ENCODE measurements at regions not wholly inside any gene's neighbourhood (a gene's known extent, or its start where the extent isn't known, plus 50 kb on each side); places are given as distances from the start of the nearest gene placed in this dataset.
A peak's percentile ranks its signal among the peaks of the same experiment; 100 is the strongest.

- Histone ChIP-seq H3K27me3 (ENCODE audit: insufficient read depth, low read length, poor library complexity) (no peaks in the 10 kb centered on the region), H3K27ac (ENCODE audit: low read depth, low read length) (no peak overlapping the region), H3K4me2 (ENCODE audit: low read length) (no peak overlapping the region), H3K4me1 (ENCODE audit: control insufficient read depth, low read depth, low read length) (peaks cover 2% of the 10 kb centered on the region), H2BK5ac (ENCODE audit: low read length) (no peak overlapping the region), H3K23ac (ENCODE audit: low read length) (no peak overlapping the region), H3K18ac (ENCODE audit: low read length) (no peak overlapping the region), H3K4me3 (ENCODE audit: low read length) (no peak overlapping the region), H3K36me3 (ENCODE audit: control insufficient read depth, insufficient read depth, low read length) (no peaks in the 10 kb centered on the region), H2AK5ac (ENCODE audit: low read length) (no peak overlapping the region), H3K79me2 (ENCODE audit: control insufficient read depth, insufficient read depth, low read length) (no peaks in the 10 kb centered on the region), H2BK120ac (ENCODE audit: low read depth, low read length) (no peak overlapping the region), H4K5ac (ENCODE audit: low read length) (no peak overlapping the region), H3K4ac (ENCODE audit: low read depth, low read length) (no peak overlapping the region), H3K79me1 (ENCODE audit: low read length) (no peaks in the 10 kb centered on the region), H3K9ac (ENCODE audit: low read length) (no peak overlapping the region), H2BK15ac (replicated peaks; ENCODE audit: low read depth) (no peak overlapping the region), H3K56ac (ENCODE audit: low read length) (no peak overlapping the region), H4K8ac (ENCODE audit: low read depth, low read length) (no peak overlapping the region)
- no peak for DNase-seq
- no CpG with 5 or more reads among the region's 6 CpGs for WGBS (ENCODE audit: extremely low coverage, insufficient coverage, low lambda C conversion rate)
Observed at GRCh38 chr3:14331251-14331650, 71.2 kb upstream of the SLC6A6 start.

- Histone ChIP-seq H3K18ac (ENCODE audit: low read length) (no peak overlapping the region), H3K9ac (ENCODE audit: low read length) (no peak overlapping the region), H3K4ac (ENCODE audit: low read depth, low read length) (no peak overlapping the region), H3K56ac (ENCODE audit: low read length) (no peak overlapping the region), H4K5ac (ENCODE audit: low read length) (no peak overlapping the region), H4K8ac (ENCODE audit: low read depth, low read length) (no peak overlapping the region), H2AK5ac (ENCODE audit: low read length) (no peak overlapping the region), H3K4me1 (ENCODE audit: control insufficient read depth, low read depth, low read length) (peaks cover 2% of the 10 kb centered on the region), H2BK15ac (replicated peaks; ENCODE audit: low read depth) (no peak overlapping the region), H3K27me3 (ENCODE audit: insufficient read depth, low read length, poor library complexity) (no peaks in the 10 kb centered on the region), H3K23ac (ENCODE audit: low read length) (no peak overlapping the region), H3K4me3 (ENCODE audit: low read length) (no peak overlapping the region), H3K36me3 (ENCODE audit: control insufficient read depth, insufficient read depth, low read length) (no peaks in the 10 kb centered on the region), H2BK120ac (ENCODE audit: low read depth, low read length) (no peak overlapping the region), H2BK5ac (ENCODE audit: low read length) (no peak overlapping the region), H3K27ac (ENCODE audit: low read depth, low read length) (no peak overlapping the region), H3K79me2 (ENCODE audit: control insufficient read depth, insufficient read depth, low read length) (no peaks in the 10 kb centered on the region), H3K79me1 (ENCODE audit: low read length) (no peaks in the 10 kb centered on the region), H3K4me2 (ENCODE audit: low read length) (no peak overlapping the region)
- WGBS (ENCODE audit: extremely low coverage, insufficient coverage, low lambda C conversion rate) = no CpG with 5 or more reads among the region's 5 CpGs
- no peak for DNase-seq
Observed at GRCh38 chr3:14332392-14332791, 70.0 kb upstream of the SLC6A6 start.

- Histone ChIP-seq H3K79me1 (ENCODE audit: low read length) (no peaks in the 10 kb centered on the region), H3K4ac (ENCODE audit: low read depth, low read length) (no peak overlapping the region), H3K4me3 (ENCODE audit: low read length) (no peak overlapping the region), H3K36me3 (ENCODE audit: control insufficient read depth, insufficient read depth, low read length) (no peaks in the 10 kb centered on the region), H2BK5ac (ENCODE audit: low read length) (no peak overlapping the region), H3K27ac (ENCODE audit: low read depth, low read length) (no peak overlapping the region), H3K18ac (ENCODE audit: low read length) (no peak overlapping the region), H2BK15ac (replicated peaks; ENCODE audit: low read depth) (no peak overlapping the region), H3K23ac (ENCODE audit: low read length) (no peak overlapping the region), H3K79me2 (ENCODE audit: control insufficient read depth, insufficient read depth, low read length) (no peaks in the 10 kb centered on the region), H3K9ac (ENCODE audit: low read length) (no peak overlapping the region), H3K56ac (ENCODE audit: low read length) (no peak overlapping the region), H2BK120ac (ENCODE audit: low read depth, low read length) (no peak overlapping the region), H4K8ac (ENCODE audit: low read depth, low read length) (no peak overlapping the region), H3K4me1 (ENCODE audit: control insufficient read depth, low read depth, low read length) (peaks cover 2% of the 10 kb centered on the region), H3K27me3 (ENCODE audit: insufficient read depth, low read length, poor library complexity) (no peaks in the 10 kb centered on the region), H3K4me2 (ENCODE audit: low read length) (no peak overlapping the region), H2AK5ac (ENCODE audit: low read length) (no peak overlapping the region), H4K5ac (ENCODE audit: low read length) (no peak overlapping the region)
- no CpG with 5 or more reads among the region's 1 CpG for WGBS (ENCODE audit: extremely low coverage, insufficient coverage, low lambda C conversion rate)
- DNase-seq = no peak
Observed at GRCh38 chr3:14333215-14333614, 69.2 kb upstream of the SLC6A6 start.

- no peak overlapping the region for H2BK5ac ChIP-seq (ENCODE audit: low read length)
- H3K4ac ChIP-seq (ENCODE audit: low read depth, low read length) = no peak overlapping the region
- no peak overlapping the region for H4K8ac ChIP-seq (ENCODE audit: low read depth, low read length)
- no peak overlapping the region for H3K18ac ChIP-seq (ENCODE audit: low read length)
- H3K9ac ChIP-seq (ENCODE audit: low read length) = no peak overlapping the region
- no peaks in the 10 kb centered on the region for H3K79me2 ChIP-seq (ENCODE audit: control insufficient read depth, insufficient read depth, low read length)
- H2AK5ac ChIP-seq (ENCODE audit: low read length) = no peak overlapping the region
- no CpG with 5 or more reads among the region's 8 CpGs for WGBS (ENCODE audit: extremely low coverage, insufficient coverage, low lambda C conversion rate)
- no peak overlapping the region for H2BK15ac ChIP-seq (replicated peaks; ENCODE audit: low read depth)
- H2BK120ac ChIP-seq (ENCODE audit: low read depth, low read length) = no peak overlapping the region
- DNase-seq = no peak
- no peak overlapping the region for H3K4me3 ChIP-seq (ENCODE audit: low read length)
- no peak overlapping the region for H3K4me2 ChIP-seq (ENCODE audit: low read length)
- H4K5ac ChIP-seq (ENCODE audit: low read length) = no peak overlapping the region
- H3K79me1 ChIP-seq (ENCODE audit: low read length) = no peaks in the 10 kb centered on the region
- H3K23ac ChIP-seq (ENCODE audit: low read length) = no peak overlapping the region
- H3K27me3 ChIP-seq (ENCODE audit: insufficient read depth, low read length, poor library complexity) = no peaks in the 10 kb centered on the region
- H3K4me1 ChIP-seq (ENCODE audit: control insufficient read depth, low read depth, low read length) = peaks cover 2% of the 10 kb centered on the region
- H3K27ac ChIP-seq (ENCODE audit: low read depth, low read length) = no peak overlapping the region
- H3K36me3 ChIP-seq (ENCODE audit: control insufficient read depth, insufficient read depth, low read length) = no peaks in the 10 kb centered on the region
- peak overlapping the region; percentile 10 for H3K56ac ChIP-seq (ENCODE audit: low read length)
Observed at GRCh38 chr3:14333621-14334020, 68.8 kb upstream of the SLC6A6 start.

- H4K8ac ChIP-seq (ENCODE audit: low read depth, low read length) = no peak overlapping the region
- no peak overlapping the region for H2BK120ac ChIP-seq (ENCODE audit: low read depth, low read length)
- H3K18ac ChIP-seq (ENCODE audit: low read length) = no peak overlapping the region
- peaks cover 2% of the 10 kb centered on the region for H3K4me1 ChIP-seq (ENCODE audit: control insufficient read depth, low read depth, low read length)
- H2BK5ac ChIP-seq (ENCODE audit: low read length) = no peak overlapping the region
- H4K5ac ChIP-seq (ENCODE audit: low read length) = no peak overlapping the region
- H3K9ac ChIP-seq (ENCODE audit: low read length) = no peak overlapping the region
- H3K27me3 ChIP-seq (ENCODE audit: insufficient read depth, low read length, poor library complexity) = no peaks in the 10 kb centered on the region
- no peak overlapping the region for H3K4ac ChIP-seq (ENCODE audit: low read depth, low read length)
- no peak for DNase-seq
- H3K36me3 ChIP-seq (ENCODE audit: control insufficient read depth, insufficient read depth, low read length) = no peaks in the 10 kb centered on the region
- H3K79me1 ChIP-seq (ENCODE audit: low read length) = no peaks in the 10 kb centered on the region
- no peak overlapping the region for H2BK15ac ChIP-seq (replicated peaks; ENCODE audit: low read depth)
- H3K56ac ChIP-seq (ENCODE audit: low read length) = no peak overlapping the region
- no peak overlapping the region for H3K4me3 ChIP-seq (ENCODE audit: low read length)
- H3K79me2 ChIP-seq (ENCODE audit: control insufficient read depth, insufficient read depth, low read length) = no peaks in the 10 kb centered on the region
- H2AK5ac ChIP-seq (ENCODE audit: low read length) = no peak overlapping the region
- no peak overlapping the region for H3K4me2 ChIP-seq (ENCODE audit: low read length)
- no peak overlapping the region for H3K27ac ChIP-seq (ENCODE audit: low read depth, low read length)
- H3K23ac ChIP-seq (ENCODE audit: low read length) = no peak overlapping the region
- no CpG with 5 or more reads among the region's 4 CpGs for WGBS (ENCODE audit: extremely low coverage, insufficient coverage, low lambda C conversion rate)
Observed at GRCh38 chr3:14334136-14334535, 68.3 kb upstream of the SLC6A6 start.

GRCh38 chr3:14334936-14335335, 67.5 kb upstream of the SLC6A6 start:
- Histone ChIP-seq H3K4ac (ENCODE audit: low read depth, low read length) (no peak overlapping the region), H3K56ac (ENCODE audit: low read length) (no peak overlapping the region), H3K23ac (ENCODE audit: low read length) (no peak overlapping the region), H3K18ac (ENCODE audit: low read length) (no peak overlapping the region), H3K4me2 (ENCODE audit: low read length) (no peak overlapping the region), H3K79me1 (ENCODE audit: low read length) (no peaks in the 10 kb centered on the region), H4K8ac (ENCODE audit: low read depth, low read length) (no peak overlapping the region), H3K79me2 (ENCODE audit: control insufficient read depth, insufficient read depth, low read length) (no peaks in the 10 kb centered on the region), H2BK120ac (ENCODE audit: low read depth, low read length) (no peak overlapping the region), H2AK5ac (ENCODE audit: low read length) (no peak overlapping the region), H3K4me1 (ENCODE audit: control insufficient read depth, low read depth, low read length) (peaks cover 2% of the 10 kb centered on the region), H3K27me3 (ENCODE audit: insufficient read depth, low read length, poor library complexity) (no peaks in the 10 kb centered on the region), H2BK15ac (replicated peaks; ENCODE audit: low read depth) (no peak overlapping the region), H3K27ac (ENCODE audit: low read depth, low read length) (no peak overlapping the region), H2BK5ac (ENCODE audit: low read length) (no peak overlapping the region), H3K4me3 (ENCODE audit: low read length) (no peak overlapping the region), H3K9ac (ENCODE audit: low read length) (no peak overlapping the region), H4K5ac (ENCODE audit: low read length) (no peak overlapping the region), H3K36me3 (ENCODE audit: control insufficient read depth, insufficient read depth, low read length) (no peaks in the 10 kb centered on the region)
- DNase-seq = no peak
- WGBS (ENCODE audit: extremely low coverage, insufficient coverage, low lambda C conversion rate) = no CpG with 5 or more reads among the region's 7 CpGs
